GM12878 (cell line): ENCODE measurements at regions not wholly inside any gene's neighbourhood (a gene's known extent, or its start where the extent isn't known, plus 50 kb on each side); places are given as distances from the start of the nearest gene placed in this dataset.
A peak's percentile ranks its signal among the peaks of the same experiment; 100 is the strongest.

Source experiments
- ATAC-seq: fragments of 200-7000 bp; cut with Tn5 transposase; 3 replicates; pipeline ENCODE4 v1.9.1; 2020; ENCODE audit warnings: mild to moderate bottlenecking, moderate library complexity
- BruUV-seq: library from RNA; stranded (reverse); fragments of 400-500 nt; replicated peaks from 2 replicates; lab custom pipeline; 2021; lab: Mats Ljungman, UMichigan
- CTCF ChIA-PET: fragments of 300-600 bp; sonication (Branson Sonifier 250); formaldehyde crosslinking; extraction: SDS; loops from one replicate; lab custom pipeline; 2021; ENCODE audit warnings: inconsistent platforms; lab: Yijun Ruan, JAX
- POLR2A ChIA-PET: fragments of 350-600 bp; formaldehyde crosslinking; extraction: SDS; loops from one replicate; lab custom pipeline; 2021; ENCODE audit warnings: inconsistent platforms; lab: Charles Lee
- RAD21 ChIA-PET: fragments of 300-600 bp; sonication (Branson Sonifier 250); formaldehyde crosslinking; loops from one replicate; lab custom pipeline; 2023; ENCODE audit warnings: antibody characterized with exemption; ENCODE audit not compliant: unreplicated experiment; lab: Charles Lee
- SMC1A ChIA-PET: fragments of 300-600 bp; sonication (Branson Sonifier 250); formaldehyde crosslinking; loops from one replicate; lab custom pipeline; 2023; ENCODE audit not compliant: unreplicated experiment, uncharacterized antibody; lab: Charles Lee
- DNase-seq: peaks from one replicate; pipeline ENCODE4 v3.0.0-alpha.2; 2011; ENCODE audit warnings: low read depth, low spot score
- FAIRE-seq: peaks from 3 replicates; lab custom pipeline; 2011; peaks lifted over from hg19 to GRCh38; lab: Jason Lieb, UNC
- H2AFZ ChIP-seq: 2 replicates; pipeline ENCODE4 v1.6.0; 2011; ENCODE audit warnings: low read depth, low read length, control low read depth; ENCODE audit not compliant: control insufficient read depth
- H3K27ac ChIP-seq: 2 replicates; pipeline ENCODE4 v1.5.1; 2011; ENCODE audit warnings: control low read depth; ENCODE audit not compliant: control insufficient read depth, insufficient read depth
- H3K27me3 ChIP-seq, 2 experiments: replicated peaks in 1 of 2; 2 replicates each; pipeline versions ENCODE4 v1.6.0 to v1.6.1; 2011; ENCODE audit warnings: low read length in 1 of 2; ENCODE audit not compliant: control insufficient read depth in 2 of 2, insufficient read depth in 2 of 2
- H3K36me3 ChIP-seq, 2 experiments: 2 replicates each; pipeline ENCODE4 v1.5.1; 2011; ENCODE audit warnings: low read length in 1 of 2; ENCODE audit not compliant: control insufficient read depth in 2 of 2, insufficient read depth in 2 of 2
- H3K4me1 ChIP-seq: 2 replicates; pipeline ENCODE4 v1.6.1; 2011; ENCODE audit warnings: mild to moderate bottlenecking, low read length, moderate library complexity, mixed read lengths; ENCODE audit not compliant: control insufficient read depth, insufficient read depth
- H3K4me2 ChIP-seq: 2 replicates; pipeline ENCODE4 v1.6.0; 2011; ENCODE audit warnings: control low read depth; ENCODE audit not compliant: control insufficient read depth, insufficient read depth
- H3K4me3 ChIP-seq: fragments of 200-600 bp; sonication (generic); 2 replicates; pipeline ENCODE4 v1.5.1; 2016
- H3K79me2 ChIP-seq: 2 replicates; pipeline ENCODE4 v1.6.0; 2011; ENCODE audit warnings: low read length; ENCODE audit not compliant: control insufficient read depth, insufficient read depth
- H3K9ac ChIP-seq: 2 replicates; pipeline ENCODE4 v1.8.0; 2011; ENCODE audit warnings: low read length, control low read depth, mixed read lengths; ENCODE audit not compliant: control insufficient read depth, insufficient read depth
- H3K9me3 ChIP-seq: replicated peaks from 3 replicates; pipeline ENCODE4 v1.5.1; 2011; ENCODE audit warnings: mild to moderate bottlenecking, low read length; ENCODE audit not compliant: control insufficient read depth, insufficient read depth
- H4K20me1 ChIP-seq: 2 replicates; pipeline ENCODE4 v1.6.0; 2011; ENCODE audit not compliant: control insufficient read depth, insufficient read depth
- BHLHE40 ChIP-seq, 2 experiments: fragments of 450-650 bp in 1 of 2; IDR thresholded peaks; 2 replicates each; pipeline ENCODE4 v1.6.1; 2011 to 2017; ENCODE audit warnings: low read depth in 2 of 2, borderline replicate concordance in 1 of 2, improper control_type of control experiment in 1 of 2, low read length in 1 of 2, mild to moderate bottlenecking in 1 of 2
- HDAC6 ChIP-seq: fragments of 200-600 bp; sonication (generic); IDR thresholded peaks from one replicate; pipeline ENCODE4 v1.8.0; 2017; ENCODE audit warnings: antibody characterized with exemption; ENCODE audit not compliant: unreplicated experiment
- RAD21 ChIP-seq: IDR thresholded peaks from 2 replicates; pipeline ENCODE4 v1.6.1; 2011; ENCODE audit warnings: mild to moderate bottlenecking, low read depth, low read length, moderate library complexity; ENCODE audit not compliant: insufficient read depth
- SMC3 ChIP-seq: IDR thresholded peaks from 2 replicates; pipeline ENCODE4 v1.6.1; 2011; ENCODE audit warnings: low read length, improper control_type of control experiment, borderline replicate concordance
- WRNIP1 ChIP-seq: IDR thresholded peaks from 2 replicates; pipeline ENCODE4 v1.6.1; 2011; ENCODE audit warnings: low read depth, low read length, improper control_type of control experiment, borderline replicate concordance
- WGBS: methylation state at CpG from one replicate; pipeline ENCODE4 v1.1.6; 2016; ENCODE audit warnings: low lambda C conversion rate; ENCODE audit not compliant: insufficient replicate concordance, insufficient coverage; ENCODE audit errors: missing lambda C conversion rate; 5-methylcytosine and 5-hydroxymethylcytosine counted together
- in situ Hi-C: fragments of 300-500 bp; cut with MboI; formaldehyde crosslinking; loops from 9 replicates; pipeline ENCODE4 v1.14.3; 2018; ENCODE audit warnings: mixed read lengths
- intact Hi-C: fragments of 100-400 bp; cut with micrococcal nuclease; formaldehyde crosslinking; loops from one replicate; pipeline ENCODE4 v1.14.2; 2022; ENCODE audit not compliant: unreplicated experiment
- TF ChIP-seq, protein P1 (sequence below): IDR thresholded peaks from 2 replicates; pipeline ENCODE4 v1.6.1; 2011; ENCODE audit warnings: borderline replicate concordance, low read depth, mild to moderate bottlenecking, moderate library complexity, low read length; ENCODE audit not compliant: insufficient read depth, poor library complexity, severe bottlenecking
- TF ChIP-seq, protein P2 (sequence below), 3 experiments: IDR thresholded peaks in 2 of 3; conservative IDR thresholded peaks in 1 of 3; 2 replicates each; pipeline ENCODE4 v1.5.1; 2011; ENCODE audit warnings: low read depth in 3 of 3, low read length in 3 of 3, mild to moderate bottlenecking in 3 of 3, control low read depth in 2 of 3, moderate library complexity in 2 of 3, inconsistent platforms in 1 of 3, mixed read lengths in 1 of 3; ENCODE audit not compliant: control insufficient read depth in 2 of 3, insufficient read depth in 1 of 3; ENCODE audit errors: extremely low read depth in 1 of 3
- TF ChIP-seq, protein P3 (sequence below): IDR thresholded peaks from 2 replicates; pipeline ENCODE4 v1.6.1; 2012; ENCODE audit warnings: low read depth, low read length, improper control_type of control experiment
- TF ChIP-seq, protein P4 (sequence below): fragments of 450-650 bp; formaldehyde crosslinking; IDR thresholded peaks from 2 replicates; pipeline ENCODE4 v1.5.0; 2022; ENCODE audit warnings: mild to moderate bottlenecking, missing genetic modification characterization

DNA sequence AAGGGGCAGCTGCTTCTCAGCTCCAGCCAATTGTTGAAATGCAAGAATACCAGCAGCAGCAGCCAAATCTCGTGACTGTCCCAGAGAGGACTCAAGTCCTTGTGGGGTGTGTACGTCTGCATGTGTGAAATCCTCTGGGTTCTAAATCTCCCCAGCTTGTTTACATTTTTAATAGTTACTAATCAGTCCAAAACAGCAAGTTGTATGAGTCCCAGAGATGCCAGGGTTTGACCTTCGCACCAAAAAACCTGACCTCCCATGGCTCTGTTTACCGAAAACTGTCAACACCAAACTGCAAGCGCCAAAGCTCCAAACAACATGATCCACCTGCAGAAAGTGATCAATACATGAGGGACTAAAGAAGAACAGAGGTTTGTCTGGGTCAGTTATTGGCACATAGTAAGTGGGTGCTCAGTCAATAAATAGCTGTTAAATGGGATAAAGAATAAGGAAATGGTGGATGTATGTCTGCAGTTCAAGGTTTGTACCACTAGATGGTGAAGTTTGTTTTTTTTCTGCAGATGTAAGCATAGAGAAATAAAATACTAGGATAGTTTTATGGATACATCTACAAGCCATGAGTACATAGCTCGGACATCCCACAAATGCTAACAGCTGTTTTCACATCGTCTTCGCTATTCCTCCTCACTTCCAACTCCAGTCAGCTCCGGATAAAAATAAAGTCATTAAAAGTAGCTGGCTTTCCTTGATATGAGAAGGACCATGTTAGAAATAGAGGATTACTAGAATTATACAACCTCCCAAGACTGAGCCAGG, 85.3 kb upstream of the ADRB2 start:
- TF ChIP-seq WRNIP1 (no peak), RAD21 (peak; percentile 74), SMC3 (peak; percentile 87), BHLHE40 (IDR thresholded peaks at IDR 0.05; ENCODE audit: borderline replicate concordance in 1 of 2, low read depth in 2 of 2, low read length in 1 of 2) (no peak), HDAC6 (no peak)
- TF ChIP-seq, protein P1, sequence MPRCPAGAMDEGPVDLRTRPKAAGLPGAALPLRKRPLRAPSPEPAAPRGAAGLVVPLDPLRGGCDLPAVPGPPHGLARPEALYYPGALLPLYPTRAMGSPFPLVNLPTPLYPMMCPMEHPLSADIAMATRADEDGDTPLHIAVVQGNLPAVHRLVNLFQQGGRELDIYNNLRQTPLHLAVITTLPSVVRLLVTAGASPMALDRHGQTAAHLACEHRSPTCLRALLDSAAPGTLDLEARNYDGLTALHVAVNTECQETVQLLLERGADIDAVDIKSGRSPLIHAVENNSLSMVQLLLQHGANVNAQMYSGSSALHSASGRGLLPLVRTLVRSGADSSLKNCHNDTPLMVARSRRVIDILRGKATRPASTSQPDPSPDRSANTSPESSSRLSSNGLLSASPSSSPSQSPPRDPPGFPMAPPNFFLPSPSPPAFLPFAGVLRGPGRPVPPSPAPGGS = no peak
- TF ChIP-seq, protein P2, sequence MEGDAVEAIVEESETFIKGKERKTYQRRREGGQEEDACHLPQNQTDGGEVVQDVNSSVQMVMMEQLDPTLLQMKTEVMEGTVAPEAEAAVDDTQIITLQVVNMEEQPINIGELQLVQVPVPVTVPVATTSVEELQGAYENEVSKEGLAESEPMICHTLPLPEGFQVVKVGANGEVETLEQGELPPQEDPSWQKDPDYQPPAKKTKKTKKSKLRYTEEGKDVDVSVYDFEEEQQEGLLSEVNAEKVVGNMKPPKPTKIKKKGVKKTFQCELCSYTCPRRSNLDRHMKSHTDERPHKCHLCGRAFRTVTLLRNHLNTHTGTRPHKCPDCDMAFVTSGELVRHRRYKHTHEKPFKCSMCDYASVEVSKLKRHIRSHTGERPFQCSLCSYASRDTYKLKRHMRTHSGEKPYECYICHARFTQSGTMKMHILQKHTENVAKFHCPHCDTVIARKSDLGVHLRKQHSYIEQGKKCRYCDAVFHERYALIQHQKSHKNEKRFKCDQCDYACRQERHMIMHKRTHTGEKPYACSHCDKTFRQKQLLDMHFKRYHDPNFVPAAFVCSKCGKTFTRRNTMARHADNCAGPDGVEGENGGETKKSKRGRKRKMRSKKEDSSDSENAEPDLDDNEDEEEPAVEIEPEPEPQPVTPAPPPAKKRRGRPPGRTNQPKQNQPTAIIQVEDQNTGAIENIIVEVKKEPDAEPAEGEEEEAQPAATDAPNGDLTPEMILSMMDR (IDR thresholded peaks at IDR 0.05 in 2 of 3, conservative IDR thresholded peaks at IDR 0.05 in 1 of 3; ENCODE audit: control insufficient read depth in 2 of 3, extremely low read depth in 1 of 3, insufficient read depth in 1 of 3, low read depth in 3 of 3, low read length in 3 of 3) = peak; percentile 57 to 73 (median 71)
- TF ChIP-seq, protein P3, sequence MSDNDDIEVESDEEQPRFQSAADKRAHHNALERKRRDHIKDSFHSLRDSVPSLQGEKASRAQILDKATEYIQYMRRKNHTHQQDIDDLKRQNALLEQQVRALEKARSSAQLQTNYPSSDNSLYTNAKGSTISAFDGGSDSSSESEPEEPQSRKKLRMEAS = no peak
- TF ChIP-seq, protein P4, sequence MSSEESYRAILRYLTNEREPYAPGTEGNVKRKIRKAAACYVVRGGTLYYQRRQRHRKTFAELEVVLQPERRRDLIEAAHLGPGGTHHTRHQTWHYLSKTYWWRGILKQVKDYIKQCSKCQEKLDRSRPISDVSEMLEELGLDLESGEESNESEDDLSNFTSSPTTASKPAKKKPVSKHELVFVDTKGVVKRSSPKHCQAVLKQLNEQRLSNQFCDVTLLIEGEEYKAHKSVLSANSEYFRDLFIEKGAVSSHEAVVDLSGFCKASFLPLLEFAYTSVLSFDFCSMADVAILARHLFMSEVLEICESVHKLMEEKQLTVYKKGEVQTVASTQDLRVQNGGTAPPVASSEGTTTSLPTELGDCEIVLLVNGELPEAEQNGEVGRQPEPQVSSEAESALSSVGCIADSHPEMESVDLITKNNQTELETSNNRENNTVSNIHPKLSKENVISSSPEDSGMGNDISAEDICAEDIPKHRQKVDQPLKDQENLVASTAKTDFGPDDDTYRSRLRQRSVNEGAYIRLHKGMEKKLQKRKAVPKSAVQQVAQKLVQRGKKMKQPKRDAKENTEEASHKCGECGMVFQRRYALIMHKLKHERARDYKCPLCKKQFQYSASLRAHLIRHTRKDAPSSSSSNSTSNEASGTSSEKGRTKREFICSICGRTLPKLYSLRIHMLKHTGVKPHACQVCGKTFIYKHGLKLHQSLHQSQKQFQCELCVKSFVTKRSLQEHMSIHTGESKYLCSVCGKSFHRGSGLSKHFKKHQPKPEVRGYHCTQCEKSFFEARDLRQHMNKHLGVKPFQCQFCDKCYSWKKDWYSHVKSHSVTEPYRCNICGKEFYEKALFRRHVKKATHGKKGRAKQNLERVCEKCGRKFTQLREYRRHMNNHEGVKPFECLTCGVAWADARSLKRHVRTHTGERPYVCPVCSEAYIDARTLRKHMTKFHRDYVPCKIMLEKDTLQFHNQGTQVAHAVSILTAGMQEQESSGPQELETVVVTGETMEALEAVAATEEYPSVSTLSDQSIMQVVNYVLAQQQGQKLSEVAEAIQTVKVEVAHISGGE (CRISPR knock-in tag) = no peak
- FAIRE-seq = peak; percentile 89
- Histone ChIP-seq H3K79me2 (no peaks in the 10 kb centered on the region), H3K36me3 (no peaks in the 10 kb centered on the region), H3K27ac (no peak overlapping the region), H3K9me3 (no peaks in the 10 kb centered on the region), H3K27me3 (no peaks in the 10 kb centered on the region), H2AFZ (no peak overlapping the region), H3K9ac (no peak overlapping the region), H3K4me3 (no peak overlapping the region), H3K4me2 (no peak overlapping the region), H3K4me1 (no peaks in the 10 kb centered on the region), H4K20me1 (no peaks in the 10 kb centered on the region)
- WGBS = 51% methylated on average over 9 of the region's 9 CpGs
- ChIA-PET CTCF (interaction anchor here (0.5 to 17.0 kb wide), 51 partner anchors 10 to 528 kb away, joined by 3 to 523 read pairs (median 5); no protein-coding TSS in a partner anchor), POLR2A (interaction anchor here (0.7 kb wide), 1 partner anchor 64 kb away, joined by 3 read pairs; no protein-coding TSS in a partner anchor), SMC1A (interaction anchor here (0.8 to 6.6 kb wide), 33 partner anchors 9 to 374 kb away, joined by 3 to 143 read pairs (median 5); no protein-coding TSS in a partner anchor), RAD21 (interaction anchor here (0.7 to 8.1 kb wide), 23 partner anchors 8 to 295 kb away, joined by 3 to 104 read pairs (median 5); partner anchors contain the start of gene ADRB2)
- no TSS peak for BruUV-seq
- peak; percentile 78 for ATAC-seq
- intact Hi-C loops (loop anchor here (1.0 to 5.0 kb wide), 3 partner anchors 86 to 526 kb away; partner anchors contain the start of gene ADRB2), in situ Hi-C loops (no loop called here)
- DNase-seq = no peak
